Right atrium auricular region (tissue), 2 donors: ENCODE measurements at regions not wholly inside any gene's neighbourhood (a gene's known extent, or its start where the extent isn't known, plus 50 kb on each side); places are given as distances from the start of the nearest gene placed in this dataset.
A peak's percentile ranks its signal among the peaks of the same experiment; 100 is the strongest.

Source experiments
- DNase-seq: peaks from one replicate; pipeline ENCODE4 v3.0.0-alpha.2; 2019; ENCODE audit warnings: low spot score
- H3K27ac ChIP-seq, 2 donors: fragments of 200-600 bp; sonication (generic); 1 replicate in 1 of 2; 2 replicates in 1 of 2; pipeline ENCODE4 v1.5.1; 2016 to 2019
- H3K27me3 ChIP-seq, 2 donors: fragments of 200-600 bp; sonication (generic); one replicate each; pipeline versions ENCODE4 v1.5.1 to v1.6.0; 2017 to 2019
- H3K36me3 ChIP-seq: fragments of 200-600 bp; sonication (generic); one replicate; pipeline ENCODE4 v1.5.1; 2016
- H3K4me1 ChIP-seq, 2 donors: fragments of 200-600 bp; sonication (generic); one replicate each; pipeline versions ENCODE4 v1.5.1 to v1.6.0; 2017 to 2019
- H3K4me3 ChIP-seq, 2 donors: fragments of 200-600 bp; sonication (generic); 1 replicate in 1 of 2; 2 replicates in 1 of 2; pipeline ENCODE4 v1.5.1; 2017 to 2019; ENCODE audit warnings: mild to moderate bottlenecking in 1 of 2, moderate library complexity in 1 of 2
- H3K9me3 ChIP-seq, 2 donors: fragments of 200-600 bp; sonication (generic); one replicate each; pipeline ENCODE4 v1.5.1; 2019
- CTCF ChIP-seq, 2 donors: fragments of 200-600 bp; sonication (generic); IDR thresholded peaks; one replicate each; pipeline ENCODE4 v1.5.1; 2019; ENCODE audit warnings: antibody characterized with exemption in 2 of 2

GRCh38 chr4:53659737-53660136 is 68.5 kb upstream of the LNX1 start:
- Histone ChIP-seq H3K4me3 (no peak overlapping the region), H3K9me3 (no peaks in the 10 kb centered on the region), H3K4me1 (peaks cover 0 to 9% of the 10 kb centered on the region in 2 donors), H3K27ac (no peak overlapping the region), H3K27me3 (no peaks in the 10 kb centered on the region), H3K36me3 (no peaks in the 10 kb centered on the region)
- TF ChIP-seq CTCF (IDR thresholded peaks at IDR 0.05): no peak
- DNase-seq: no peak

- peaks cover 0 to 16% of the 10 kb centered on the region in 2 donors for H3K4me1 ChIP-seq
- no peaks in the 10 kb centered on the region for H3K9me3 ChIP-seq
- no peak for DNase-seq
- H3K4me3 ChIP-seq: no peak overlapping the region
- no peak overlapping the region for H3K27ac ChIP-seq
- H3K27me3 ChIP-seq: no peaks in the 10 kb centered on the region
- TF ChIP-seq CTCF (IDR thresholded peaks at IDR 0.05): no peak
- H3K36me3 ChIP-seq: no peaks in the 10 kb centered on the region
These were observed 67.8 kb upstream of the LNX1 start for GRCh38 chr4:53659112-53659511.

GRCh38 chr4:53658029-53658428 is 66.7 kb upstream of the LNX1 start:
- H3K9me3 ChIP-seq: no peaks in the 10 kb centered on the region

GRCh38 chr4:53656421-53656981 is 65.2 kb upstream of the LNX1 start:
- H3K9me3 ChIP-seq: no peaks in the 10 kb centered on the region
- H3K4me3 ChIP-seq: no peak overlapping the region
- TF ChIP-seq CTCF (IDR thresholded peaks at IDR 0.05): peak in 1 of 2 donors; percentile 50
- no peak for DNase-seq
- H3K36me3 ChIP-seq: no peaks in the 10 kb centered on the region
- peak overlapping the region in 1 of 2 donors; percentile 65 for H3K27ac ChIP-seq
- no peaks in the 10 kb centered on the region for H3K27me3 ChIP-seq
- peaks cover 0 to 23% of the 10 kb centered on the region in 2 donors for H3K4me1 ChIP-seq

More at GRCh38 chr4:53658029-53658428, 66.7 kb upstream of the LNX1 start:
- Histone ChIP-seq H3K27ac (no peak overlapping the region), H3K4me3 (no peak overlapping the region), H3K27me3 (no peaks in the 10 kb centered on the region), H3K36me3 (no peaks in the 10 kb centered on the region), H3K4me1 (peaks cover 0 to 23% of the 10 kb centered on the region in 2 donors)
- TF ChIP-seq CTCF (IDR thresholded peaks at IDR 0.05): no peak
- no peak for DNase-seq

- no peaks in the 10 kb centered on the region for H3K9me3 ChIP-seq
- no peak for DNase-seq
- H3K27ac ChIP-seq: peak overlapping the region in 1 of 2 donors; percentile 20
- peaks cover 0 to 23% of the 10 kb centered on the region in 2 donors for H3K4me1 ChIP-seq
- no peak overlapping the region for H3K4me3 ChIP-seq
- H3K36me3 ChIP-seq: no peaks in the 10 kb centered on the region
- no peaks in the 10 kb centered on the region for H3K27me3 ChIP-seq
- no peak for TF ChIP-seq CTCF (IDR thresholded peaks at IDR 0.05)
These were observed 63.0 kb upstream of the LNX1 start for GRCh38 chr4:53654300-53654758.
